Muscle of back (tissue), 3 donors: ENCODE measurements at regions not wholly inside any gene's neighbourhood (a gene's known extent, or its start where the extent isn't known, plus 50 kb on each side); places are given as distances from the start of the nearest gene placed in this dataset.
"Not testable (repeated sequence)": the region's sequence is repeated elsewhere in the genome, so short reads cannot be mapped to it uniquely, and the experiment has no call there.

Source experiments
- DNase-seq, 3 donors: peaks; one replicate each; pipeline versions ENCODE4 v3.0.0 to v3.0.0-alpha.2; 2013

- peak in 1 of 3 donors; percentile 5 for DNase-seq
These were observed 102.6 kb upstream of the ALDH3B2 start for GRCh38 chr11:67776852-67777520.

GRCh38 chr11:67774175-67774574 lies 99.8 kb upstream of the ALDH3B2 start:
- not testable (repeated sequence) for DNase-seq

- DNase-seq: not testable (repeated sequence)
These were observed 93.7 kb upstream of the ALDH3B2 start for GRCh38 chr11:67768001-67768730.

- not testable (repeated sequence) for DNase-seq
These were observed 86.8 kb upstream of the ALDH3B2 start for GRCh38 chr11:67761211-67761610.

GRCh38 chr11:67759321-67759720 lies 84.9 kb upstream of the ALDH3B2 start:
- not testable (repeated sequence) for DNase-seq

- DNase-seq: not testable (repeated sequence)
These were observed 84.0 kb upstream of the ALDH3B2 start for GRCh38 chr11:67758467-67758866.

- not testable (repeated sequence) for DNase-seq
These were observed 83.6 kb upstream of the ALDH3B2 start for GRCh38 chr11:67758009-67758408.

- peak in 1 of 3 donors; percentile 10 for DNase-seq
These were observed 79.4 kb upstream of the ALDH3B2 start for GRCh38 chr11:67753820-67754219.

GRCh38 chr11:67745181-67745726 lies 70.8 kb upstream of the ALDH3B2 start:
- DNase-seq: no peak

GRCh38 chr11:67744231-67744630 lies 69.8 kb upstream of the ALDH3B2 start:
- DNase-seq: not testable (repeated sequence)

- not testable (repeated sequence) for DNase-seq
These were observed 63.8 kb upstream of the ALDH3B2 start for GRCh38 chr11:67738231-67738630.

- DNase-seq: not testable (repeated sequence)
These were observed 63.2 kb upstream of the ALDH3B2 start for GRCh38 chr11:67737562-67738080.

- DNase-seq: no peak
These were observed 57.8 kb upstream of the ALDH3B2 start for GRCh38 chr11:67732045-67732787.

GRCh38 chr11:67731583-67731982 lies 57.2 kb upstream of the ALDH3B2 start:
- DNase-seq: no peak

GRCh38 chr11:67728163-67728571 lies 53.7 kb upstream of the ALDH3B2 start:
- DNase-seq: not testable (repeated sequence)

- DNase-seq: not testable (repeated sequence)
These were observed 52.9 kb upstream of the ALDH3B2 start for GRCh38 chr11:67727066-67728040.
